Fibroblast of pulmonary artery (primary cell): ENCODE measurements at regions not wholly inside any gene's neighbourhood (a gene's known extent, or its start where the extent isn't known, plus 50 kb on each side); places are given as distances from the start of the nearest gene placed in this dataset.

Source experiments
- DNase-seq: peaks from one replicate; pipeline ENCODE4 v3.0.0-alpha.2; 2010; ENCODE audit warnings: low read depth
- H3K4me3 ChIP-seq: replicated peaks from 2 replicates; pipeline ENCODE4 v1.5.1; 2011; ENCODE audit warnings: low read depth, mild to moderate bottlenecking, control low read depth, low read length, moderate library complexity
- TF ChIP-seq, protein P1 (sequence below): IDR thresholded peaks from 2 replicates; pipeline ENCODE4 v1.5.1; 2011; ENCODE audit warnings: mild to moderate bottlenecking, control low read depth, low read length, inconsistent platforms; ENCODE audit errors: missing control alignments

- TF ChIP-seq, protein P1, sequence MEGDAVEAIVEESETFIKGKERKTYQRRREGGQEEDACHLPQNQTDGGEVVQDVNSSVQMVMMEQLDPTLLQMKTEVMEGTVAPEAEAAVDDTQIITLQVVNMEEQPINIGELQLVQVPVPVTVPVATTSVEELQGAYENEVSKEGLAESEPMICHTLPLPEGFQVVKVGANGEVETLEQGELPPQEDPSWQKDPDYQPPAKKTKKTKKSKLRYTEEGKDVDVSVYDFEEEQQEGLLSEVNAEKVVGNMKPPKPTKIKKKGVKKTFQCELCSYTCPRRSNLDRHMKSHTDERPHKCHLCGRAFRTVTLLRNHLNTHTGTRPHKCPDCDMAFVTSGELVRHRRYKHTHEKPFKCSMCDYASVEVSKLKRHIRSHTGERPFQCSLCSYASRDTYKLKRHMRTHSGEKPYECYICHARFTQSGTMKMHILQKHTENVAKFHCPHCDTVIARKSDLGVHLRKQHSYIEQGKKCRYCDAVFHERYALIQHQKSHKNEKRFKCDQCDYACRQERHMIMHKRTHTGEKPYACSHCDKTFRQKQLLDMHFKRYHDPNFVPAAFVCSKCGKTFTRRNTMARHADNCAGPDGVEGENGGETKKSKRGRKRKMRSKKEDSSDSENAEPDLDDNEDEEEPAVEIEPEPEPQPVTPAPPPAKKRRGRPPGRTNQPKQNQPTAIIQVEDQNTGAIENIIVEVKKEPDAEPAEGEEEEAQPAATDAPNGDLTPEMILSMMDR, result no peak
- no peak overlapping the region for H3K4me3 ChIP-seq
- no peak for DNase-seq
These were observed 222.2 kb upstream of the GPR26 start for GRCh38 chr10:123443924-123444323.

DNA sequence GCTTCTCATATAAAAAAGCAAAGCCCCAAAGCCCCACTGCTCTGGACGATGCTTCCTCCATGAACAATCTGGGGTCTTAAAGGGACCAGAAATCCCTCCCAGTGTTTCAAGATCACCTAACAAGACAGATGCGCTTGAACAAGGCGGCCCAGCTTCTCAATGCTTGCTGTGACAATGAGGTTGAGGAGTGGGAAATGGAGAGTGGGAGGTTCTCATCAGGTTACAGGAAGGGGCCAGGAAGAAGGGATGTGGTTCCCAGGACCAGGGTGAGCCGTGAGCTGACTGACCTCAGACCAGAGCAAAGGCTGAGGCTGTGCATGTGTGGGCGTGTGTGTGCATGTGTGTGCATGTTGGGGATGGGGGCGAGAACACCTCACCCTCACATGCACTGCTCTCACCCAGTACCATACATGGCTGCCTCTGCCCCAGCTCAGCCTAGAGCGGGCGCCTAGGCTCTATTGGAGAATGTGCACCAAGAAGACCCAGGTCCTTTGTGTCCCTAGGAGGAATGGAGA is 220.8 kb upstream of the GPR26 start:
- TF ChIP-seq, protein P1, result no peak
- no peak overlapping the region for H3K4me3 ChIP-seq
- no peak for DNase-seq

- TF ChIP-seq, protein P1, result no peak
These were observed 219.6 kb upstream of the GPR26 start for GRCh38 chr10:123446449-123447156.

DNA sequence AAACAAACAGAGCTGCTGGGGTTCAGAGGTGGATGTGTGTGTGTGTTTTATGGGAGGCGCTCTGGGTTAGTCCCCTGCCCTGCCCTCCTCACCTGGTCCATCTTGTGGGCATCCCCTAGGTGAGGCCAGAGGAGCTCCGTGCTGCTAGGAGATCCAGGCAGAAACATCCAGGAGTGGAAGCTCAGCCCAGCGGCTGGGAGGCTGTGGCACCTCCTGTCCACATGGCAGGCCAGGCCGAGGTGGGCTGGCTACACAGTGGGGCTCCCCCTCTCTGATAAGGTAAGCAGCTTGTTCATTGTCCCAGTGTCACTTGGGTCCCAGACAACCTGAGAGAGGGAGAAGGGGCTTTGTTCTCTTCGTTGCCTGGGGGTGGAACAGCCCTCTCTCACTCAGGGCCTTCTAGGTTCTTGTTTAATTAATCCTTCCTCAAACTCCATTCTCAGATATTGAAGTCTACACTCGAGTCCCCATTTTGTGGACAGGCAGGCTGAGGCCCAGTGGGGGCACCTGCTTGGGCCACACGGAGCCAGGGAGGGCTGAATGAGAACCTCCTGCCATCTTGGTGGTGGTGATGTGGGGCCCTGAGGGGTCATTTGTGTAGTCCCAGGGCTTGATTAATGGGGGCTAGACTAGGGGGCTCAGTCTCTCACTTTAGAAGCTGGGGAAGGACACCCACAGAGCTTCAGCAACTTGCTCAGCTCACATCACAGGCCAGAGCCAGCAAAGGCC is 216.8 kb upstream of the GPR26 start:
- TF ChIP-seq, protein P1, result no peak
- no peak for DNase-seq

More at GRCh38 chr10:123446449-123447156, 219.6 kb upstream of the GPR26 start:
- no peak for DNase-seq
- no peak overlapping the region for H3K4me3 ChIP-seq

GRCh38 chr10:123450956-123451605 is 215.1 kb upstream of the GPR26 start:
- H3K4me3 ChIP-seq, result no peak overlapping the region
- TF ChIP-seq, protein P1, result no peak
- no peak for DNase-seq

More for the DNA sequence above, 216.8 kb upstream of the GPR26 start:
- no peak overlapping the region for H3K4me3 ChIP-seq

DNA sequence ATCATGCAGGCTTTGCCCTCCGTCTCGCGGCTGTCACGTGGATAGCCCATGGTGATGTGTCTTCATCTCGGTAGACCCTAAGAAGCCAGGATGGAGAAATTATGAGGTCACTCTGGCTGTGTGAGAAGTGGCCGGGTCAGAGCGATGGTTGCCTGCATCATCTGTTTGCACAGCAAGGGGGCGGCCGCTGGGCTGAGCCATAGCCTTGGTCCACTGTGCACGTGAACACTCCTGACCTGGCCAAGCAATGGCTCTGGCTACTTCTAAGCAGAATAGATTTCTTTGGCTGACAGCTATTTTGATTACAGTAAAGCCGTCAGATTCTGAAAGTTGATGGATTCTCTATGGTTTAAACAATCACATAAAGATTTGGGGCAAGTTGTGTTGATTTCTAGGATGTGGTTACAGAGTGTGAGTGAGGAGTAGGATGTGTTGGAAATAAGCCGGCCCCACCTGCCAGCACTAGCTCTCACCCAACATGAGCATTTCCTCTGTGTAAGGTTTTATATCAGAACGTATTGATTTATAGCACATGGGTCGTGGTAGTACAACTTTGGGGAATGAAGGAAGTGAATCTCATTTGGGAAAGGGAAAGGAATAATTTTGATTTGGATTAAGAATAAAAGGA is 214.4 kb upstream of the GPR26 start:
- no peak for DNase-seq
- no peak overlapping the region for H3K4me3 ChIP-seq
- TF ChIP-seq, protein P1, result no peak
